ENCODE measurements at regions not wholly inside any gene's neighbourhood (a gene's known extent, or its start where the extent isn't known, plus 50 kb on each side); places are given as distances from the start of the nearest gene placed in this dataset.

GRCh38 chr9:130755377-130756007, 61.9 kb downstream of the EXOSC2 start:
- no peaks in the 10 kb centered on the region for H3K27me3 Mint-ChIP-seq (ENCODE audit: low read depth)
- no peaks in the 10 kb centered on the region for H3K36me3 Mint-ChIP-seq (ENCODE audit: low read depth)
- H3K4me1 Mint-ChIP-seq (ENCODE audit: low read depth), result peaks cover 2% of the 10 kb centered on the region
- H3K9me3 Mint-ChIP-seq, result no peaks in the 10 kb centered on the region
- no peak overlapping the region for H3K4me3 Mint-ChIP-seq
- H3K27ac Mint-ChIP-seq, result no peak overlapping the region
- CTCF ChIA-PET, result interaction anchor here (0.6 to 1.9 kb wide), 3 partner anchors 13 to 55 kb away, joined by 4 to 6 read pairs (median 5); no protein-coding TSS in a partner anchor
- DNase-seq, result no peak
- intact Hi-C loops (cut with micrococcal nuclease), result no loop called here

DNA sequence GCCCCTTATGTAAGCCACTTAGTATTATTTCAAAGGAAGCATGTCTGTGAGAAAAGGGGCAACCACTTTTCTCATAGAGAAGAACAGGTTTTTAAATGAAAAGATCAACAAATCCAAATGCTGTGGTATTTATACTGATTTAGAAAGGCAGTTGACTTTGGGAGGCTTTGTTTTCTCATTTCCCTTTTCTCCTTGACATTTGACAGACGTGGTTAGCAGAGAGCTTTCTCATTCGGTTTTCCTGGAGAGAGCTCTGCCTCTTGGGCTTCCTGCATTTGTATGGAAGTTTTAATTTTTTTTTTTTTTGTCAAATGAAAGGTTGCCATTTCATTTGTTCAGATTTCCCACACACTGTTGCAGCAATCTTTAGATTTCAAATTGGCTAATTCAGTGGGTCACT, 62.5 kb downstream of the EXOSC2 start:
- Mint-ChIP-seq H3K27me3 (ENCODE audit: low read depth) (no peaks in the 10 kb centered on the region), H3K4me3 (no peak overlapping the region), H3K27ac (no peak overlapping the region), H3K4me1 (ENCODE audit: low read depth) (peaks cover 2% of the 10 kb centered on the region), H3K9me3 (no peaks in the 10 kb centered on the region), H3K36me3 (ENCODE audit: low read depth) (no peaks in the 10 kb centered on the region)
- CTCF ChIA-PET, result interaction anchor here (1.9 kb wide), 1 partner anchor 55 kb away, joined by 6 read pairs; no protein-coding TSS in a partner anchor
- DNase-seq, result no peak
- intact Hi-C loops (cut with micrococcal nuclease), result no loop called here

- no peaks in the 10 kb centered on the region for H3K36me3 Mint-ChIP-seq (ENCODE audit: low read depth)
- H3K9me3 Mint-ChIP-seq, result no peaks in the 10 kb centered on the region
- no peaks in the 10 kb centered on the region for H3K27me3 Mint-ChIP-seq (ENCODE audit: low read depth)
- no peak overlapping the region for H3K4me3 Mint-ChIP-seq
- intact Hi-C loops (cut with micrococcal nuclease), result no loop called here
- no peak overlapping the region for H3K27ac Mint-ChIP-seq
- no peak for DNase-seq
- peaks cover 6% of the 10 kb centered on the region for H3K4me1 Mint-ChIP-seq (ENCODE audit: low read depth)
- CTCF ChIA-PET, result interaction anchor here (0.6 to 1.9 kb wide), 2 partner anchors 56 to 134 kb away, joined by 3 to 6 read pairs; no protein-coding TSS in a partner anchor
These were observed 63.0 kb downstream of the EXOSC2 start for GRCh38 chr9:130756455-130757152.

DNA sequence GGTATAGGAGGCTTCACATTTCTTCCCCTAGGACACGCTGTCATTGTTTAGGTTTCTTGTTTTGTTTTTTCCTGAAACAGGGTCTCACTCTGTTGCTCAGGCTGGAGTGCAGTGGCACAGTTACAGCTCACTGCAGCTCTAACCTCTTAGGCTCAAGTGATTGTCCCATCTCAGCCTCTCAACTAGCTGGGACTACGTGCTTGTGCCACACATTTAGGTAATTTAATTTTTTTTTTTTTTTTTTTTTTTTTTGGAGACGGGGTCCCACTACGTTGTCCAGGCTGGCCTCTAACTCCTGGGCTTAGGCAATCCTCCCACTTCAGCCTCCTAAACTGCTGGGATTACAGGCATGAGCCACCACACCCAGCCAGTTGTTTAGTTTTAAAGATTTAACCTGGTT, 66.2 kb downstream of the EXOSC2 start:
- intact Hi-C loops (cut with micrococcal nuclease), result no loop called here
- Mint-ChIP-seq H3K9me3 (no peaks in the 10 kb centered on the region), H3K36me3 (ENCODE audit: low read depth) (no peaks in the 10 kb centered on the region), H3K27ac (no peak overlapping the region), H3K27me3 (ENCODE audit: low read depth) (no peaks in the 10 kb centered on the region), H3K4me3 (no peak overlapping the region), H3K4me1 (ENCODE audit: low read depth) (peaks cover 21% of the 10 kb centered on the region)
- CTCF ChIA-PET, result no interaction called here
- no peak for DNase-seq

DNA sequence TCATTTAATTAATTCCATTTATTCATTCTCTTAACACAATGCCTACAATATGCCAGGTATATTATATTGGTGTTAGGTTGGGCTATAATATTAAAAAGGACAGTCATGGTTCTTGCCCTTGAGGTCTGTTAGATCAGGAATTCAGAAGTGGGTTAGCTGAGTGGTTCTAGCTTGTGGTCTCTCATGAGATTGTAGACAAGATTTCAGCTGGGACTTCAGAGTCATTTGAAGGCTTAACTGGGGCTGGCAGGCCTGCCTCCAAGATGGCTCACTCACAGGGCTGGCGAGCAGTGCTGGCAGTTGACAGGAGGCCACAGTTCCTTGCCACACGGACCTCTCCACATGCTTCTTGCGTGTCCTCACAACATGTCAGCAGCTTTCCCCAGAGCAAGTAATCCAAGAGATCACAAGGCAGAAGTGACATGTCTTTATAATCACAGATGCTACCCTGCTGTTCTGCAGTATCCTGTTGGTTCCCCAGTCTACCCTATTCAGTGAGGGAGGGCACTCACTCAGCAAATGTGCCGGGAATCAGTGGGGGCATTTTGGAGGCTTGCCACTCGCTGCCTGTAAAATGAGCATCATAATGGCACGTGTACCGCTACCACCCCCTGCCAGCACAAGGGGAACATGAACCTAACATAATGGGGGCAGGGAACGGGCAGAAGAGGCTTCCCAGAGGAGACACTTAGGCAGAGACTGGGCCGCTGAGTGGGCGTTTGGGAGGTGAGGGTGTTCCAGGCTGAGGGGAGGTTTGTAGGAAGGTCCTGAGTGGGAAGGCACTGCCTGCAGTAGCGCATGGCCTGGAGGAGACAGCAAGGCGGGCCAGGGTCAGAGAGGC, 70.0 kb downstream of the EXOSC2 start:
- DNase-seq, result no peak
- intact Hi-C loops (cut with micrococcal nuclease), result no loop called here
- CTCF ChIA-PET, result interaction anchor here (0.5 to 0.6 kb wide), 2 partner anchors 58 to 704 kb away, joined by 4 to 5 read pairs; no protein-coding TSS in a partner anchor
- no peak overlapping the region for H3K4me3 Mint-ChIP-seq
- H3K4me1 Mint-ChIP-seq (ENCODE audit: low read depth), result peaks cover 44% of the 10 kb centered on the region
- no peaks in the 10 kb centered on the region for H3K36me3 Mint-ChIP-seq (ENCODE audit: low read depth)
- no peaks in the 10 kb centered on the region for H3K27me3 Mint-ChIP-seq (ENCODE audit: low read depth)
- H3K27ac Mint-ChIP-seq, result no peak overlapping the region
- no peaks in the 10 kb centered on the region for H3K9me3 Mint-ChIP-seq

DNA sequence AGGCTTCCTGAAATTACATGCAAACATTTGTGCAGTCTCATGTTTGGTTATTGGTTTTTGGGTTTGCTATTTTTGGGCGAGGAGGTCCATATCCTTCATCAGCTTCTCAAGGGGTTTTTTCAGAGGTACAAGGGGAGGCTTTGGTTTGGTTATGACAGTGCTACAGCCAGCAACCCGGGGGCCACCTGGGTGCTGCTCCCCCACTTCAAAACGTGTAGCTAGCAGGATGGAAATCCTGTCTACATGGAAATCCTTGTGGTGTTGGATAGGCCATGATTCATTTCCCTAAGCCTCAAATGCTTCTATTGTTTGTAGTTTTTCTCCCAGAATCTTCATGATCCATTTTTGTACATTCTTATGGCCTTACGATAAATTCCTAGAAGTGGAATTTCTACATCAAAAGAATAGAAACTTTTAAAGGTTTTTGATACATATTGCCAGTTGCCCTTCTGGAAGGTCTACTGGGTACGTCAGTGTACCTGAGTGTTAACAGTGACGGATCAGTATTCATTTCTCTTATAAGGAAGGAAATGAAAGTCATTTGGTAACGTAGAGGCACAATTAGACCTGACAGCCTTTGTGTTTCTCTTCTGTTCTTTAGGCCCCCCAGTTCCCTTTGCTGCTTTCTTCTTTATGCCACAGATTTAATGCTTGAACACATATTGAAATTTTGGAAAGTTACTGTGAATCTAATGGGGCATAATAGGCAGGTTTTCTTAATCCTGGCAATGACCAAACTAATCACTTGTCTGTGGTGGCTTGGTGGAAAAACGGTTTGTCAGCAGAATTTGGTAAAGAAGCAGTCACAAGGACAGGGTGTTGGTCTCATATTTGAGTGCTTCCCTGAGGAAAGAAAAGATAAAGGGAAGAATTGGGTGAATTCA, 69.7 kb upstream of the ABL1 start:
- no peaks in the 10 kb centered on the region for H3K27me3 Mint-ChIP-seq (ENCODE audit: low read depth)
- DNase-seq, result peak; percentile 36
- H3K4me1 Mint-ChIP-seq (ENCODE audit: low read depth), result peaks cover 44% of the 10 kb centered on the region
- intact Hi-C loops (cut with micrococcal nuclease), result no loop called here
- no peaks in the 10 kb centered on the region for H3K36me3 Mint-ChIP-seq (ENCODE audit: low read depth)
- H3K27ac Mint-ChIP-seq, result no peak overlapping the region
- CTCF ChIA-PET, result interaction anchor here (1.0 kb wide), 1 partner anchor 16 kb away, joined by 4 read pairs; no protein-coding TSS in a partner anchor
- H3K4me3 Mint-ChIP-seq, result no peak overlapping the region
- H3K9me3 Mint-ChIP-seq, result no peaks in the 10 kb centered on the region

DNA sequence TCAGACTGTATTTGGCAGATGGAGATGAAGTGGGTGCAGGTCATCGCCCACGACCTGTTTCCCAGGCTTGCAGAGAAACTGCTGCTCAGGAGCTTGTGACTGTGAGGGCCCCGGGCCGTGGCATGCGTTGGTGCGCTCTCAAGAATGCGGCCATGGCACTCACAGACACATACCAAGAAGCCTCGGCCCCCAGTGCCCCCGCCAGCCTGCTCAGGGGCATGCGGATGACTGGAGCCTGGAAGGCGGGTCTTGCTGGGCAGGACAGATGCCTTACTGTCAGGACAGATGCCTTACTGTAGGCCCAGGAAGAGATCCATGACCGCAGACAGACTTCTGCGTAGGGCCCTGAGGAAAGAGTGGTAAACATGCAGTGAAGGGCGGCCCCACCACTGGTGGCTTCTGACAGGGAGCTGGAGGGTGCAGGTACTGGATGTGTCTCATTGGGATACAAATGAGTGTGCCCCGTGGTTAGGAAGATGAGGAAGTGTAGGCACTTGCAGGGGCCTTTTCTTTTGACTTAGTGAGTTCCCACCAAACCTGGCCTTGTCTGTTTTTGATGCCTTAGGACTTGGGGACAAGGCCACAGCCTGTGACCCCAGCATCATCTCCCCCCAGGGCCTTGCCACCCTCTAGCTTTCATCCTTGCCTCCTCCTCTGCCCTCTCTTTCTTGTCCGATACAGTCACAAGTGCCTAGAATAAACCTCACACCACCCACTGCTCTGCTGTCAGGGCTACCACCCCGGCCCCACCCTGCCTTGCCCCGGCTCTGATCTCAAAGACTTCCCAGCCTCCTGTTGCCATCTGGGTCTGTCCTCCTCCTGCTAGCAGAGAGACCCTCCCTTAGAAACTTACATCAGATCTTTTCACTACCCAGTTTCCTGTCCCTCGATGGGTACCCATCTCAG, 68.8 kb upstream of the ABL1 start:
- no peaks in the 10 kb centered on the region for H3K36me3 Mint-ChIP-seq (ENCODE audit: low read depth)
- CTCF ChIA-PET, result interaction anchor here (0.6 to 1.0 kb wide), 2 partner anchors 16 to 65 kb away, joined by 3 to 4 read pairs; no protein-coding TSS in a partner anchor
- H3K9me3 Mint-ChIP-seq, result no peaks in the 10 kb centered on the region
- no peak overlapping the region for H3K4me3 Mint-ChIP-seq
- no peaks in the 10 kb centered on the region for H3K27me3 Mint-ChIP-seq (ENCODE audit: low read depth)
- intact Hi-C loops (cut with micrococcal nuclease), result no loop called here
- DNase-seq, result peak; percentile 12
- H3K27ac Mint-ChIP-seq, result no peak overlapping the region
- peaks cover 42% of the 10 kb centered on the region for H3K4me1 Mint-ChIP-seq (ENCODE audit: low read depth)

DNA sequence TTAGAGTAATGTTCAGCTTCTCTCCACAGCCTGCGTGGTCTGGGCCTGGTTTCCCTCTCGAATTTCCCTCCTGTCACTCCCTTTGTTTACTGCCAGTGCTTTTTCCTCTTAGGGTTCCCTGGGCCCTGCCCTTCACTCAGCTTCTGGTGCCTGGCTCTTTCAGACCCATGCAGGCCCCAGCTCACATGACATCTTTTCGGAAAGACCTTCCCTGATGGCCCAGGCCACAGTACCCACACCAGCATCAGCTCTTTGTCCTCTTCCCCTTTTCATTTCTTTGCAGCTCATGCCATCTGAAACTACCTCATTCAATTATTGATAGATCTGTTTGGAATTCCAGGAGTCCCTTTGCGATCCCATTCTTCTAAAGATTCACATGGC, 68.1 kb upstream of the ABL1 start:
- Mint-ChIP-seq H3K27me3 (ENCODE audit: low read depth) (no peaks in the 10 kb centered on the region), H3K4me1 (ENCODE audit: low read depth) (peaks cover 40% of the 10 kb centered on the region), H3K27ac (no peak overlapping the region), H3K9me3 (no peaks in the 10 kb centered on the region), H3K36me3 (ENCODE audit: low read depth) (no peaks in the 10 kb centered on the region), H3K4me3 (no peak overlapping the region)
- CTCF ChIA-PET, result interaction anchor here (0.6 to 1.0 kb wide), 2 partner anchors 16 to 66 kb away, joined by 3 to 4 read pairs; no protein-coding TSS in a partner anchor
- no peak for DNase-seq
- intact Hi-C loops (cut with micrococcal nuclease), result no loop called here

GRCh38 chr9:130768265-130768664, 66.8 kb upstream of the ABL1 start:
- DNase-seq, result no peak
- CTCF ChIA-PET, result interaction anchor here (0.7 to 2.1 kb wide), 4 partner anchors 13 to 278 kb away, joined by 3 to 9 read pairs (median 4); no protein-coding TSS in a partner anchor
- intact Hi-C loops (cut with micrococcal nuclease), result no loop called here
- no peaks in the 10 kb centered on the region for H3K9me3 Mint-ChIP-seq
- H3K27ac Mint-ChIP-seq, result no peak overlapping the region
- H3K4me3 Mint-ChIP-seq, result no peak overlapping the region
- H3K27me3 Mint-ChIP-seq (ENCODE audit: low read depth), result no peaks in the 10 kb centered on the region
- H3K4me1 Mint-ChIP-seq (ENCODE audit: low read depth), result peaks cover 39% of the 10 kb centered on the region
- no peaks in the 10 kb centered on the region for H3K36me3 Mint-ChIP-seq (ENCODE audit: low read depth)

DNA sequence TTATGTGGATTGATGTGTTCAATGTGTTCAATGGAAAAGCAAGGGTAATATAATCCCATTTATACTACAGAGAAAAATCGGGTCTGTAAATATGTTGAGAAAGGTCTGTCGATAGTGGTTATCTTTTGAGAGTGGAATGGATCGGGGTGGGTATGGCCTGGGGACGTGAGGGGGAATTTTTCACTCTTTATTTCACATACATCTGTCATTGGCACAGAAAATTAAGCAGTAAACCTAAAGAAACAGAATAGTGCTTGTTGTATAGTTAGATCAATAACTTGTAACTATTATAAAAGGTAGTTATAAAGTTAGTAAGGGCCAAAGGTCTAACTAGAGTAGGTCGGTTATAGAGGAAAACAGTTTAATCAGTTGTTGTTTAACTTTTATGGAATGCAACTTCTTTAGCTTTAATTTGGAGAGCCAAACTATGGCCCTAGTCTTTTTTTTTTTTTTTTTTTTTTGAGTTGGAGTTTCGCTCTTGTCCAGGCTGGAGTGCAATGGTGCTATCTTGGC, 66.1 kb upstream of the ABL1 start:
- Mint-ChIP-seq H3K36me3 (ENCODE audit: low read depth) (no peaks in the 10 kb centered on the region), H3K4me3 (no peak overlapping the region), H3K27ac (no peak overlapping the region), H3K4me1 (ENCODE audit: low read depth) (peaks cover 32% of the 10 kb centered on the region), H3K27me3 (ENCODE audit: low read depth) (no peaks in the 10 kb centered on the region), H3K9me3 (no peaks in the 10 kb centered on the region)
- DNase-seq, result no peak
- intact Hi-C loops (cut with micrococcal nuclease), result no loop called here
- CTCF ChIA-PET, result interaction anchor here (0.6 to 2.1 kb wide), 8 partner anchors 13 to 277 kb away, joined by 3 to 10 read pairs (median 4); no protein-coding TSS in a partner anchor
